ENCODE measurements at regions not wholly inside any gene's neighbourhood (a gene's known extent, or its start where the extent isn't known, plus 50 kb on each side); places are given as distances from the start of the nearest gene placed in this dataset.

- TF ChIP-seq CTCF (IDR thresholded peaks at IDR 0.05) (no peak), TEAD4 (CRISPR knock-in tag; IDR thresholded peaks at IDR 0.05) (no peak), ETV6 (CRISPR knock-in tag; IDR thresholded peaks at IDR 0.05) (no peak), PRDM15 (CRISPR knock-in tag; IDR thresholded peaks at IDR 0.05) (no peak), ATF6 (CRISPR knock-in tag; IDR thresholded peaks at IDR 0.05) (no peak), SMAD4 (CRISPR knock-in tag; IDR thresholded peaks at IDR 0.05) (no peak), ZNF512 (CRISPR knock-in tag; IDR thresholded peaks at IDR 0.05; ENCODE audit: borderline replicate concordance) (no peak)
These were observed 158.1 kb upstream of the NR2F2 start for GRCh38 chr15:96172417-96172816.
